DMS114 treated with DMSO at 0.1 percent for 48 hours (cell line): ENCODE measurements at regions not wholly inside any gene's neighbourhood (a gene's known extent, or its start where the extent isn't known, plus 50 kb on each side); places are given as distances from the start of the nearest gene placed in this dataset.

Experiments
- DNase-seq: peaks from one replicate; lab custom pipeline; 2025; ENCODE audit not compliant: unreplicated experiment; lab: John Stamatoyannopoulos, UW

DNA sequence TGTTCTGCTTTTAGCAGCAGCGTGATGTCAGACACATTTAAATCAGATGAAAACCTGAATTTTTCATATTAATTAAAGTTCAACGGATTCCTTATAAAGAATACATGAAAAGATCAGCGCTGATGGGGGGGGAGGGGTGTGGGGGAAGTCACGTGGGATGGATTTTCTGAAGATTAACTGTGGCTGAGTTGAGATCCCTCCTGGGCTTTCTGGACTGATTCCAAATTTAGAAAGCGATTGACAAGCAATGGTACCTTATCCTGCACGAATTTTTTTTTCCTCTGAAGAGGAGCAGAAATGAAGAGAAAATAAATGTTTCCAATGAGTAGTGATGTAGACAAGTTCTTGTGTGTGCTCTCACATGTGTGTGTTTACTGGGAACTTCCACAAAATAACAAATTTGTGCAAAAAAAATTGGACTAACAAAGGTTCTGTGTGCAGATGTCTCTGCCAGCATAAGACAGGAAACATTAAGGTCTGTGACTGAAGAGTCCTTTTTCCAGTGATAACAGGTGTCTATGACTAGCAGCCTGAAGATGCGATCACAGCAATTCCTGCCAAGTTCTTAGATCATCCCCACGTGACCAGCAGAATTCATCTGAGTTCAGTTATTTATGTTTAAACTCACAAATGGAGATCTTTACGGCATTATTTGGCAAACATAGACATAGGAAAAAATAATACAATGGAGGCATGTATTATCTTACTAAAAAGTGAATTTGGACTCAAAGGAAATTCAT, 585.2 kb upstream of the CELF2 start:
- DNase-seq: no peak

DNA sequence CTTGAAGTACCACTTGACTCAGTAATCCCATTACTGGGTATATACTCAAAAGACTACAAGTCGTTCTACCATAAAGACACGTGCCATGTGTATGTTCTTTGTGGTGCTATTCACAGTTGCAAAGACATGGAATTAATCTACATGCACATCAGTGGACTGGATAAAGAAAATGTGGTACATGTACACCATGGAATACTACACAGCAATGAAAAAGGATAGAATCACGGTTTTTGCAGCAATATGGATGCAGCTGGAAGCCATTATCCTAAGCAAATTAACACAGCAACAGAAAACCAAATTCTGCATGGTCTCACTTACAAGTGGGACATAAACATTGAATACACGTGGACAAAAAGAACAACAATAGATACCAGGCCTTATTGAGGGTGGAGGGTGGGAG, 583.4 kb upstream of the CELF2 start:
- DNase-seq: no peak

GRCh38 chr10:10437886-10438285, 579.8 kb upstream of the CELF2 start:
- no peak for DNase-seq

GRCh38 chr10:10438335-10439100, 579.2 kb upstream of the CELF2 start:
- no peak for DNase-seq

- no peak for DNase-seq
These were observed 560.8 kb upstream of the CELF2 start for GRCh38 chr10:10456856-10457255.

DNA sequence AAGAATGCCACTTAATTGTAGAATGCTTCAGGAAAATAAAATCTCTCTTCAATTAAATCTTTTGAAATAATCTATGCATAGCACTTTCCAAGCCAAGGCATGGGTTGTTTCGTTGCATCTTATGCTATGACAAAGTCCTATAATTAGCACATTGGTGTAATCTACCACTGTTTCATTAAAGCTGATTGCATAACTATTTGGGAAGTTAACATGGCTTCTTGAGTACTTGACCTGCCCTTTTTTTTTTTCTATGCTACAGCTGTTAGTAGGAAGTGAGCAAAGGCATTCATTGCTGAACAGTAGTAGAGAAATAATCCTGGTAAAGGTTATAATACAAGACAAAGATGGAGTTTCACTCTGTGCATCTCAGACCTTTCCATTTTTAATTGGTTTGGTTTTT, 557.2 kb upstream of the CELF2 start:
- no peak for DNase-seq

- no peak for DNase-seq
These were observed 555.3 kb upstream of the CELF2 start for GRCh38 chr10:10462151-10462941.

DNA sequence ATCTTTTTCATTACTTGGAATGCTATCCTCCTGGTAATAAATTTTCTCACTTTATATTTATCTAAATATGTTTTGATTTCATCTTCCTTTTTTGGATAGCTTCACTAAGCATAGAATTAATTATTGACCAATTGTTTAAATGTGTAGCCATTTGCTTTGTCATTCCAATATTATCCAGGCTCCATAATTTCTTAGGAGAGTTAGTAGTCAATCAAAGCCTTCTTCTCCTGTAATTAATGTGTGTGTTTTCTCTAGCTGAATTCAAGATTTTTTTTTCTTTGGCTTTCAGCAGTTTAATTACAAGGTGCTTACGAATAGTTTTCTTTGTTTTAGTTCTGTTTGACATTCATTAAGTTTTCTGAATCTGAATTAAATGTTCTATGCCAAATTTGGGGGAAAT, 545.9 kb upstream of the CELF2 start:
- no peak for DNase-seq

GRCh38 chr10:10475812-10476211, 541.9 kb upstream of the CELF2 start:
- DNase-seq: no peak

DNA sequence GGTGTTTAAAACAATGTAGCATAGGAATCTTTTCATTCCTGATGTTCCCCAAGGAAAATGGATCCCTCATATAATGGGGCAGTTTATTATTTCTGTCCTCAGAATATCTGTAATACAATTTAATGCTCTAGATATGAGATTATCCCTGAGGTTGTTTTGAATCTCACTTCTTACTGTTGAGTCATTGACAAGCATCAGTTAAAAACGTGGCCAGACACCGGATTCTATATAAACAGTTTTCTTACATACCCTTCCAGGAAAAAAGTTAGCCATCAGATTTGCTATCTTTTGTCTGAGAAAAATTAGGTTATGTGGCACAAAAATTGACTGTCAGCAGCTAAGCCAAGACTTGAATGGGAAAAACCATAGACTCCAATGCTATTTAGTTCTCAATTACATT, 539.8 kb upstream of the CELF2 start:
- no peak for DNase-seq

DNA sequence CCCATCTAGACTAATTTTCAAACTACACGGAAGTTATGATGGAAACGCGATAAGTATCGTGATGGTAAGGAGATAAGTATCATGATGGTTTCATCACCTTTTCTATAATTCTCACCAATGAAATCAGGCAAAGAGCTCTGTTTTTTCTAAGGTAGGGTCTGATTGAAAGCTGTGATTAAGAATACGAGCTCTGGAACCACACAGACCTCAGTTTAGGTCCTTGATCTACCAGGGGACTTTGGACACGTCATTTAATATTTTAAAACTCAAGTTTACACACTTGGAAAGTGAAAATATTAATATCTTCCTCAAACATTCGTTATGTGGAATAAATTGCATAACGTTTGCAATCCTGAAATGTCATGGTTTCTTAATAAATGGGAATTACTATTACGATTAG, 538.2 kb upstream of the CELF2 start:
- DNase-seq: no peak

DNA sequence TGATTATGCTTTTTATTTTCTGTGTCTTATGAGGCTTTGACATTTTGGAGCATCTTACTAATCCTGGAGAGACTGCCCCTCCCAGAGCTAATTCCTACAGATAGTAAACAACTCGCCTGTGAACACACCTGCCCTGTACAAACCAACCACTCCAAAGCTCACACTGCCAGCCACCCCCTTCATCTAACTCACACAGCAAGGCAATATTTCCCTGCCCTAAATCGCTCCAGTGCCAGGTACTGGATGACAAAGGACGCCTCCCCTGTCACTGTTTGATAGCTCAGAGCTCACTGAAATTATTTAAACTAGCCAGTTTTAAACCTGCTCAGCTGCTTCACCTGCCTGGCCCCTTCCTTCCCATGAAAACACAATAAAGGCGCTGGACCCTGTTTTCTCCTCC, 535.1 kb upstream of the CELF2 start:
- DNase-seq: no peak

DNA sequence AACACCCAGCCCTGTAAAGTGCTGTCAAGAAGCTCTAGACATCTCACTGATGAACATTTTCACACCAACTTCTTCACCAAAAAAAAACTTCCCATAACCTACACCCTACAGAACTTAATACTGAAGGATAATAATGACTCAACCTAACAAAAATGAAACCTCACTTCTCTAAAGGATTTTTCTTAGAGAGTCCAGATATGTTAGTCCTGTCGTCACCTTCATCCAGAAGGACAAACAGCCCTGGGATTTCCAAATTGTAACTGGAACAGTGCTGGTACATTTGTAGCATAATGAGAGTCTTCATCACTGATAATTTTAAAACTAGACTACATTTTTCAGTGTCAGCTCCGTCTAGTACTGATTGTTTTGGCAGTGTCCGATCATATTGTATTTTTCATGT, 528.6 kb upstream of the CELF2 start:
- no peak for DNase-seq

DNA sequence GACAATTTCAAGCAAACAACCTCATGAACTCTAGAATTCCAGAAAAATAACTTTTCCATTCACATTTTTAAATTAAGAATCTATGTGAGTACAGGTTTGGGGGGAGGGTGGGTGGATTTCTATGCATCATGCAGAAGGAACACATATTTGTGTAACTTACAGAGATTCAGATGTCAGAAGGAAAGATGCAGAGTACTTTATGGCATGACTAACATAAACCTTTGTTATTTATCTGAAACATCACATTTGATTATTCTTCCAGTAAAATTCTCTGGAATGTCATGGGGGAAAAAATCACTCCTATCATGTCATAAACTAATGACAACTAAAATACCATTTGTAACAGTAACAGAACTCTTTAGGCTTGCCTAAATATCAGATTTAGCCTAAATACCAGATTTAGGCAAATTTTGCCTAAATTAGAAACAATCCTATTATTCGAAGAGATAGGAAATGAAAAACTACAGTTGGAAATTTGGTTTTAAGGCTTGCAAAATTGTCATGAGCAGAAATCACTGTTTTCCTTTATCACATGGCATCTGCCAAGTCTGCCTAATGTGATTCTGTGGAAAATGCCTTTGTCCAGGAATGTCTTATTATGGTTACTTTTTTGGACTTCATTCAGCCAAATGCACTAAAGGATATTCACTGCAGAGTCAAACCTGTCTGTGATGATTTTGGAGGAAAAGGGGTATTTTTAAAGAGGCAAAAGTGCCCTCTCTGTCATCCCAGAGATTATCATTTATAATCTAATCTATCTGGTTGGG, 527.7 kb upstream of the CELF2 start:
- DNase-seq: no peak

GRCh38 chr10:10490581-10490980, 527.1 kb upstream of the CELF2 start:
- DNase-seq: no peak

GRCh38 chr10:10492420-10492819, 525.3 kb upstream of the CELF2 start:
- no peak for DNase-seq

DNA sequence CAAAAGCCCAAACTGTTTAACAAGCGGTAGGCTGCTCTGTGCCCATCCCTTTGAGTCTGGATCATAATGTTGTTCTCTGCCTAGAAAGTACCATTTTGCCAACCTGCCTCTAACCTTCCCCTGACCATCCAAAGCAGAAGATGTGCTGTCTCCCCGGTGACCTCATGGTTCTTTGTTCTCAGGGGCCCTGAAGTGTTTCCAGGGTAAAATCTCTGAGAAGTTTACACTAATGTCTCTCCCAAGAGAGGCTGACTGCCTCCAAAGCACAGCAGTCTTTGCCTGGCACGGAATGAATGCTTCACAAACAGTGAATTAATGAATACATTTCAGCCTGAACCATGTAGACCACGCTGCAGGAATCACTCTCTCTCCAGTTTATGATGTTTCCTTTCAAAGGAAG, 523.8 kb upstream of the CELF2 start:
- DNase-seq: no peak

DNA sequence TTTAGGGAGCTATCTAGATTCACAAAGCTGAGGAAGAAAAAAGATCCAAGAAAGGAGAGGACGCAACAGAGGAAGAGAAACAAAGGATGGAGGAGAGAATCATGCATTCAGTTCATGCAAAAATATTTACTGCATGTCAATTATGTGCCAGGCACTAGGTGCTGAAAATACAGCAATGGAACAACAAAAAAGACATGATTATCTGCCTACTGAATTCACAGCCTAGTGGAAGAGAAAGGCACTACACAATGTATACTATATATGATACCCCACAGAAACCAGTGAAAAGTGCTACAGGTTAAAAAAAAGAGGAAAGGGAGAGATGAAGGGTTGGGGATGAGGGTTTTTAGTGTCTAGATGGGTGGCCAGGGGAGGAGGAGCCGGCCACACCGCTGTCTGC, 520.4 kb upstream of the CELF2 start:
- no peak for DNase-seq

GRCh38 chr10:10498781-10499180, 518.9 kb upstream of the CELF2 start:
- no peak for DNase-seq

- DNase-seq: no peak
These were observed 517.8 kb upstream of the CELF2 start for GRCh38 chr10:10499839-10500238.

GRCh38 chr10:10500937-10501336, 516.7 kb upstream of the CELF2 start:
- no peak for DNase-seq
